ENCODE measurements at regions not wholly inside any gene's neighbourhood (a gene's known extent, or its start where the extent isn't known, plus 50 kb on each side); places are given as distances from the start of the nearest gene placed in this dataset.

- dilution Hi-C loops (cut with MboI; ENCODE audit: extremely low pct_ligation_motif_present, low sequenced_read_pairs) (no loop called here), intact Hi-C loops (cut with micrococcal nuclease) (no loop called here)
- Histone ChIP-seq H2AFZ (ENCODE audit: low read depth, low read length) (no peak overlapping the region), H3K9me3 (replicated peaks; ENCODE audit: control insufficient read depth, insufficient read depth, low read length) (no peaks in the 10 kb centered on the region), H3K27me3 (ENCODE audit: control insufficient read depth in 2 of 2, insufficient read depth in 2 of 2, low read length in 2 of 2) (no peaks in the 10 kb centered on the region), H4K20me1 (replicated peaks; ENCODE audit: control insufficient read depth, extremely low read depth, insufficient read depth, low read length) (no peaks in the 10 kb centered on the region), H3K36me3 (ENCODE audit: control insufficient read depth in 2 of 2, extremely low read depth in 1 of 2, insufficient read depth in 2 of 2, low read length in 2 of 2) (no peaks in the 10 kb centered on the region), H3K4me2 (ENCODE audit: insufficient read depth, low read length) (no peak overlapping the region), H3K79me2 (ENCODE audit: control insufficient read depth, insufficient read depth, low read length) (no peaks in the 10 kb centered on the region), H3K27ac (ENCODE audit: insufficient read depth, low read depth, low read length) (no peak overlapping the region), H3K4me1 (ENCODE audit: control insufficient read depth, extremely low read depth, insufficient read depth, low read length) (peaks cover 6% of the 10 kb centered on the region), H3K4me3 (replicated peaks in 1 of 3; ENCODE audit: insufficient read depth in 1 of 3, low read depth in 1 of 3, low read length in 3 of 3) (no peak overlapping the region), H3K9me1 (replicated peaks; ENCODE audit: control insufficient read depth, extremely low read depth, insufficient read depth, low read length) (no peaks in the 10 kb centered on the region), H3K9ac (replicated peaks; ENCODE audit: extremely low read depth, insufficient read depth, low read length) (no peak overlapping the region)
- TF ChIP-seq, protein P1, sequence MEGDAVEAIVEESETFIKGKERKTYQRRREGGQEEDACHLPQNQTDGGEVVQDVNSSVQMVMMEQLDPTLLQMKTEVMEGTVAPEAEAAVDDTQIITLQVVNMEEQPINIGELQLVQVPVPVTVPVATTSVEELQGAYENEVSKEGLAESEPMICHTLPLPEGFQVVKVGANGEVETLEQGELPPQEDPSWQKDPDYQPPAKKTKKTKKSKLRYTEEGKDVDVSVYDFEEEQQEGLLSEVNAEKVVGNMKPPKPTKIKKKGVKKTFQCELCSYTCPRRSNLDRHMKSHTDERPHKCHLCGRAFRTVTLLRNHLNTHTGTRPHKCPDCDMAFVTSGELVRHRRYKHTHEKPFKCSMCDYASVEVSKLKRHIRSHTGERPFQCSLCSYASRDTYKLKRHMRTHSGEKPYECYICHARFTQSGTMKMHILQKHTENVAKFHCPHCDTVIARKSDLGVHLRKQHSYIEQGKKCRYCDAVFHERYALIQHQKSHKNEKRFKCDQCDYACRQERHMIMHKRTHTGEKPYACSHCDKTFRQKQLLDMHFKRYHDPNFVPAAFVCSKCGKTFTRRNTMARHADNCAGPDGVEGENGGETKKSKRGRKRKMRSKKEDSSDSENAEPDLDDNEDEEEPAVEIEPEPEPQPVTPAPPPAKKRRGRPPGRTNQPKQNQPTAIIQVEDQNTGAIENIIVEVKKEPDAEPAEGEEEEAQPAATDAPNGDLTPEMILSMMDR (IDR thresholded peaks at IDR 0.05; ENCODE audit: extremely low read depth in 1 of 2, insufficient read depth in 1 of 2, low read depth in 1 of 2, low read length in 2 of 2) = no peak
- TF ChIP-seq GATA2 (IDR thresholded peaks at IDR 0.05; ENCODE audit: insufficient read depth, insufficient read length, low read depth, low read length) (no peak), EZH2 (IDR thresholded peaks at IDR 0.05; ENCODE audit: borderline replicate concordance, low read depth, low read length, severe bottlenecking) (no peak), JUN (IDR thresholded peaks at IDR 0.05; ENCODE audit: borderline replicate concordance, insufficient read depth, insufficient read length, low read depth) (no peak)
- FAIRE-seq (no peak), DNase-seq (ENCODE audit: low read depth, low spot score) (peak; percentile 26)
- ChIA-PET POLR2A (no interaction called here), CTCF (interaction anchor here (1.4 to 1.7 kb wide), 2 partner anchors 217 to 400 kb away, joined by 5 read pairs; no protein-coding TSS in a partner anchor)
- no TSS peak for BruUV-seq (replicated peaks)
Measured at GRCh38 chr21:28738882-28739281, 253.8 kb downstream of the LTN1 start.

- no peaks in the 10 kb centered on the region for H3K9me1 ChIP-seq (replicated peaks; ENCODE audit: control insufficient read depth, extremely low read depth, insufficient read depth, low read length)
- DNase-seq (ENCODE audit: low read depth, low spot score) (no peak), FAIRE-seq (no peak)
- H2AFZ ChIP-seq (ENCODE audit: low read depth, low read length) = no peak overlapping the region
- H3K27me3 ChIP-seq (ENCODE audit: control insufficient read depth in 2 of 2, insufficient read depth in 2 of 2, low read length in 2 of 2) = no peaks in the 10 kb centered on the region
- ChIA-PET POLR2A (interaction anchor here (1.3 kb wide), 1 partner anchor 1893 kb away, joined by 4 read pairs; the partner anchor contains the start of gene ADAMTS1), CTCF (interaction anchor here (1.0 to 1.7 kb wide), 3 partner anchors 217 to 400 kb away, joined by 4 to 5 read pairs (median 5); no protein-coding TSS in a partner anchor)
- no peak overlapping the region for H3K9ac ChIP-seq (replicated peaks; ENCODE audit: extremely low read depth, insufficient read depth, low read length)
- intact Hi-C loops (cut with micrococcal nuclease) (no loop called here), dilution Hi-C loops (cut with MboI; ENCODE audit: extremely low pct_ligation_motif_present, low sequenced_read_pairs) (no loop called here)
- no peak overlapping the region for H3K4me2 ChIP-seq (ENCODE audit: insufficient read depth, low read length)
- no peaks in the 10 kb centered on the region for H3K9me3 ChIP-seq (replicated peaks; ENCODE audit: control insufficient read depth, insufficient read depth, low read length)
- TF ChIP-seq EZH2 (IDR thresholded peaks at IDR 0.05; ENCODE audit: borderline replicate concordance, low read depth, low read length, severe bottlenecking) = no peak
- TF ChIP-seq MYC (IDR thresholded peaks at IDR 0.05; ENCODE audit: low read depth, low read length) = no peak
- TF ChIP-seq FOS (IDR thresholded peaks at IDR 0.05; ENCODE audit: borderline replicate concordance, insufficient read depth, low read length) = no peak
- no peak for TF ChIP-seq POLR2AphosphoS5 (IDR thresholded peaks at IDR 0.05; ENCODE audit: insufficient read depth, low read depth, low read length)
- no peak for TF ChIP-seq JUN (IDR thresholded peaks at IDR 0.05; ENCODE audit: borderline replicate concordance, insufficient read depth, insufficient read length, low read depth)
- TF ChIP-seq, protein P1 (IDR thresholded peaks at IDR 0.05; ENCODE audit: extremely low read depth in 1 of 2, insufficient read depth in 1 of 2, low read depth in 1 of 2, low read length in 2 of 2) = no peak
- TF ChIP-seq POLR2A (IDR thresholded peaks at IDR 0.05; ENCODE audit: low read depth, low read length) = no peak
- TF ChIP-seq MAX (IDR thresholded peaks at IDR 0.05; ENCODE audit: insufficient read depth, insufficient read length) = no peak
- no peak for TF ChIP-seq GATA2 (IDR thresholded peaks at IDR 0.05; ENCODE audit: insufficient read depth, insufficient read length, low read depth, low read length)
- H3K27ac ChIP-seq (ENCODE audit: insufficient read depth, low read depth, low read length) = no peak overlapping the region
- H4K20me1 ChIP-seq (replicated peaks; ENCODE audit: control insufficient read depth, extremely low read depth, insufficient read depth, low read length) = no peaks in the 10 kb centered on the region
- peaks cover 6% of the 10 kb centered on the region for H3K4me1 ChIP-seq (ENCODE audit: control insufficient read depth, extremely low read depth, insufficient read depth, low read length)
- H3K4me3 ChIP-seq (replicated peaks in 1 of 3; ENCODE audit: insufficient read depth in 1 of 3, low read depth in 1 of 3, low read length in 3 of 3) = no peak overlapping the region
- no TSS peak for BruUV-seq (replicated peaks)
- no peaks in the 10 kb centered on the region for H3K79me2 ChIP-seq (ENCODE audit: control insufficient read depth, insufficient read depth, low read length)
- H3K36me3 ChIP-seq (ENCODE audit: control insufficient read depth in 2 of 2, extremely low read depth in 1 of 2, insufficient read depth in 2 of 2, low read length in 2 of 2) = no peaks in the 10 kb centered on the region
Measured at GRCh38 chr21:28738420-28738704, 254.3 kb downstream of the LTN1 start.
